Calu3 (cell line): ENCODE measurements at regions not wholly inside any gene's neighbourhood (a gene's known extent, or its start where the extent isn't known, plus 50 kb on each side); places are given as distances from the start of the nearest gene placed in this dataset.

Experiments used
- BruUV-seq: library from RNA; stranded (reverse); fragments of 400-500 nt; replicated peaks from 2 replicates; lab custom pipeline; 2021; lab: Mats Ljungman, UMichigan
- CTCF ChIA-PET: fragments of 300-600 bp; sonication (Branson Sonifier 250); formaldehyde crosslinking; loops from one replicate; lab custom pipeline; 2022; ENCODE audit warnings: antibody characterized with exemption; lab: Charles Lee
- DNase-seq: peaks from one replicate; pipeline ENCODE4 v3.0.0; 2022
- H3K27ac Mint-ChIP-seq: one replicate; pipeline ENCODE4 v1.8.0; 2022; ENCODE audit warnings: mixed read lengths; ENCODE audit not compliant: unreplicated experiment
- H3K27me3 Mint-ChIP-seq: one replicate; pipeline ENCODE4 v1.8.0; 2022; ENCODE audit warnings: mixed read lengths; ENCODE audit not compliant: unreplicated experiment
- H3K36me3 Mint-ChIP-seq: one replicate; pipeline ENCODE4 v1.8.0; 2022; ENCODE audit warnings: mild to moderate bottlenecking, moderate library complexity, mixed read lengths; ENCODE audit not compliant: insufficient read depth, unreplicated experiment
- H3K4me1 Mint-ChIP-seq: one replicate; pipeline ENCODE4 v1.8.0; 2022; ENCODE audit warnings: mild to moderate bottlenecking, low read depth, mixed read lengths; ENCODE audit not compliant: unreplicated experiment
- H3K4me3 Mint-ChIP-seq: one replicate; pipeline ENCODE4 v1.8.0; 2022; ENCODE audit warnings: mild to moderate bottlenecking, low read depth, moderate library complexity, mixed read lengths; ENCODE audit not compliant: unreplicated experiment
- H3K9me3 Mint-ChIP-seq: one replicate; pipeline ENCODE4 v1.8.0; 2022; ENCODE audit warnings: low read depth, mixed read lengths; ENCODE audit not compliant: unreplicated experiment
- intact Hi-C: fragments of 100-400 bp; cut with micrococcal nuclease; formaldehyde crosslinking; loops from one replicate; pipeline ENCODE4 v1.10.0; 2022; ENCODE audit not compliant: unreplicated experiment
- TF ChIP-seq, protein P1 (sequence below): fragments of 200-600 bp; IDR thresholded peaks from one replicate; pipeline ENCODE4 v1.8.0; 2022; ENCODE audit warnings: antibody characterized with exemption; ENCODE audit not compliant: unreplicated experiment

GRCh38 chr22:47434336-47435203 lies 672.1 kb downstream of the TBC1D22A start:
- intact Hi-C loops: no loop called here
- no TSS peak for BruUV-seq
- Mint-ChIP-seq H3K9me3 (peaks cover 6% of the 10 kb centered on the region), H3K4me3 (no peak overlapping the region), H3K27ac (no peak overlapping the region), H3K4me1 (no peaks in the 10 kb centered on the region), H3K36me3 (no peaks in the 10 kb centered on the region), H3K27me3 (no peaks in the 10 kb centered on the region)
- TF ChIP-seq, protein P1, sequence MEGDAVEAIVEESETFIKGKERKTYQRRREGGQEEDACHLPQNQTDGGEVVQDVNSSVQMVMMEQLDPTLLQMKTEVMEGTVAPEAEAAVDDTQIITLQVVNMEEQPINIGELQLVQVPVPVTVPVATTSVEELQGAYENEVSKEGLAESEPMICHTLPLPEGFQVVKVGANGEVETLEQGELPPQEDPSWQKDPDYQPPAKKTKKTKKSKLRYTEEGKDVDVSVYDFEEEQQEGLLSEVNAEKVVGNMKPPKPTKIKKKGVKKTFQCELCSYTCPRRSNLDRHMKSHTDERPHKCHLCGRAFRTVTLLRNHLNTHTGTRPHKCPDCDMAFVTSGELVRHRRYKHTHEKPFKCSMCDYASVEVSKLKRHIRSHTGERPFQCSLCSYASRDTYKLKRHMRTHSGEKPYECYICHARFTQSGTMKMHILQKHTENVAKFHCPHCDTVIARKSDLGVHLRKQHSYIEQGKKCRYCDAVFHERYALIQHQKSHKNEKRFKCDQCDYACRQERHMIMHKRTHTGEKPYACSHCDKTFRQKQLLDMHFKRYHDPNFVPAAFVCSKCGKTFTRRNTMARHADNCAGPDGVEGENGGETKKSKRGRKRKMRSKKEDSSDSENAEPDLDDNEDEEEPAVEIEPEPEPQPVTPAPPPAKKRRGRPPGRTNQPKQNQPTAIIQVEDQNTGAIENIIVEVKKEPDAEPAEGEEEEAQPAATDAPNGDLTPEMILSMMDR: no peak
- CTCF ChIA-PET: no interaction called here
- no peak for DNase-seq

DNA sequence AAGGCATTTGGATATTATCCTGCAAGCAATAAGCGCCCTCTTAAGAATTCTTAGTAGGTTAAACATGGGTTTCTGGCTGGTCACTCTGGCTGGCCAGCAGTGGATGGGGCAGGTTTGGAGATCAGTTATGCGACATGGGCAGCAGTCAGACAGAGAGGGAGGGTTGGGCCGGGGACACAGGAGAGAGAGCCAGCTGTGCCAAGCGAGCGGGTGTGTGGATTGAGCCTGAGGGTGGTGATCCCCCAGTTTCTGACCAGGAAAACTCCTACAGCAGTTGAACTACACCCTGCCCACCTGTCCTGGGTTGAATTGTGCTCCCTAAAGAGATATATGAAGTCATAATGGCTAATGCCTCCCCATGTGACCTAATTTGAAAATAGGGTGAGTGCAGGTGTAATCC lies 671.2 kb downstream of the TBC1D22A start:
- CTCF ChIA-PET: no interaction called here
- H3K36me3 Mint-ChIP-seq: no peaks in the 10 kb centered on the region
- no TSS peak for BruUV-seq
- no peak for DNase-seq
- no peak overlapping the region for H3K4me3 Mint-ChIP-seq
- intact Hi-C loops: no loop called here
- no peak overlapping the region for H3K27ac Mint-ChIP-seq
- H3K4me1 Mint-ChIP-seq: no peaks in the 10 kb centered on the region
- TF ChIP-seq, protein P1: no peak
- no peaks in the 10 kb centered on the region for H3K27me3 Mint-ChIP-seq
- H3K9me3 Mint-ChIP-seq: peaks cover 6% of the 10 kb centered on the region

DNA sequence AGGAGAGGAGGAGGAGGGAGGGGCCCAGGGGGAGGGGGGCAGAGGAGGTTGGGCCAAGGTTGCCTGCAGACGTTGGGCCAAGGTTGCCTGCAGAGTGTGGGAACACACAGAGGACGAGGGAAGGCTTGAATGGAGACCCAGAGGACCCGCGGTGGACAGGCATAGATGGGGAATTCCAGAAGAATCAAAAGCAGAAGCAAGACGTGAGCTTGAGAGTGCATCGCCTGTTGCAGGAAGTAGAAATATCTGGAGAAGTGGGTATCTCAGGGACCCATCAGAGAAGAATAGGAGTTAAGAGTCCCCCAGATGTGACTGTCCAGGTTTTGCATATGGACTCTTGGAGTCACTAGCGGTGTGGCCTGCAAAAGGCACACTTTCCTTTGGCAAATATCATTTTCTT lies 670.2 kb downstream of the TBC1D22A start:
- Mint-ChIP-seq H3K4me1 (no peaks in the 10 kb centered on the region), H3K27me3 (no peaks in the 10 kb centered on the region), H3K27ac (no peak overlapping the region), H3K9me3 (peaks cover 6% of the 10 kb centered on the region), H3K36me3 (no peaks in the 10 kb centered on the region), H3K4me3 (no peak overlapping the region)
- TF ChIP-seq, protein P1: no peak
- no peak for DNase-seq
- CTCF ChIA-PET: no interaction called here
- intact Hi-C loops: no loop called here
- no TSS peak for BruUV-seq

- Mint-ChIP-seq H3K36me3 (no peaks in the 10 kb centered on the region), H3K4me1 (no peaks in the 10 kb centered on the region), H3K9me3 (peaks cover 9% of the 10 kb centered on the region), H3K27ac (no peak overlapping the region), H3K4me3 (no peak overlapping the region), H3K27me3 (peaks cover 8% of the 10 kb centered on the region)
- no peak for DNase-seq
- CTCF ChIA-PET: no interaction called here
- BruUV-seq: no TSS peak
- intact Hi-C loops: no loop called here
- TF ChIP-seq, protein P1: no peak
These were observed 661.7 kb downstream of the TBC1D22A start for GRCh38 chr22:47423861-47424820.
